ENCODE measurements at regions not wholly inside any gene's neighbourhood (a gene's known extent, or its start where the extent isn't known, plus 50 kb on each side); places are given as distances from the start of the nearest gene placed in this dataset.

DNA sequence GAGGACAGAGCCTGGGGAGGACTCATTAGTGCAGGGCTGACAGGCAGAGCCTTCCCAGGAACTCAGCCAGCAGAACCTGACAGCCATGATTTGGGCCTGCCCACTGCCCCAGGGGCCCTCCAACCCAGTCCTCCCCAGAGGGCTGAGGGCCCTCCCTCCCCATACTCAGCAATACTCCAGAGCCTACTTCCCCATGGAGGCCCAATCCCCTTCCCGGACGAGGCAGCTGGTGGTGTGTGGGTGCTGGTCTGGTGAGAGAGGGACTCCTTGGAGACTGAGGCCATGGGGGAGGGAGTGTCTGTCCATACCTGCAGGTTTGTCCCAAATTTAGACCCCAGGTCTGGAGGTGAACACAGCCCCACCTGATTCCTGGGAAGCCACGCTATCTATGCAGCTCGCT, 120.9 kb upstream of the MLN start:
- TF ChIP-seq NR2C2 (CRISPR knock-in tag; IDR thresholded peaks at IDR 0.05) (no peak), SMAD4 (CRISPR knock-in tag; IDR thresholded peaks at IDR 0.05) (no peak), FOXJ3 (CRISPR knock-in tag; IDR thresholded peaks at IDR 0.05; ENCODE audit: borderline replicate concordance) (no peak), FOXP1 (CRISPR knock-in tag; IDR thresholded peaks at IDR 0.05; ENCODE audit: borderline replicate concordance) (no peak), SP1 (CRISPR knock-in tag; conservative IDR thresholded peaks at IDR 0.05) (no peak)
- TF ChIP-seq, protein P1, sequence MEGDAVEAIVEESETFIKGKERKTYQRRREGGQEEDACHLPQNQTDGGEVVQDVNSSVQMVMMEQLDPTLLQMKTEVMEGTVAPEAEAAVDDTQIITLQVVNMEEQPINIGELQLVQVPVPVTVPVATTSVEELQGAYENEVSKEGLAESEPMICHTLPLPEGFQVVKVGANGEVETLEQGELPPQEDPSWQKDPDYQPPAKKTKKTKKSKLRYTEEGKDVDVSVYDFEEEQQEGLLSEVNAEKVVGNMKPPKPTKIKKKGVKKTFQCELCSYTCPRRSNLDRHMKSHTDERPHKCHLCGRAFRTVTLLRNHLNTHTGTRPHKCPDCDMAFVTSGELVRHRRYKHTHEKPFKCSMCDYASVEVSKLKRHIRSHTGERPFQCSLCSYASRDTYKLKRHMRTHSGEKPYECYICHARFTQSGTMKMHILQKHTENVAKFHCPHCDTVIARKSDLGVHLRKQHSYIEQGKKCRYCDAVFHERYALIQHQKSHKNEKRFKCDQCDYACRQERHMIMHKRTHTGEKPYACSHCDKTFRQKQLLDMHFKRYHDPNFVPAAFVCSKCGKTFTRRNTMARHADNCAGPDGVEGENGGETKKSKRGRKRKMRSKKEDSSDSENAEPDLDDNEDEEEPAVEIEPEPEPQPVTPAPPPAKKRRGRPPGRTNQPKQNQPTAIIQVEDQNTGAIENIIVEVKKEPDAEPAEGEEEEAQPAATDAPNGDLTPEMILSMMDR (IDR thresholded peaks at IDR 0.05) = no peak
- TF ChIP-seq, protein P2, sequence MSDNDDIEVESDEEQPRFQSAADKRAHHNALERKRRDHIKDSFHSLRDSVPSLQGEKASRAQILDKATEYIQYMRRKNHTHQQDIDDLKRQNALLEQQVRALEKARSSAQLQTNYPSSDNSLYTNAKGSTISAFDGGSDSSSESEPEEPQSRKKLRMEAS (CRISPR knock-in tag; IDR thresholded peaks at IDR 0.05) = no peak
- TF ChIP-seq, protein P3, sequence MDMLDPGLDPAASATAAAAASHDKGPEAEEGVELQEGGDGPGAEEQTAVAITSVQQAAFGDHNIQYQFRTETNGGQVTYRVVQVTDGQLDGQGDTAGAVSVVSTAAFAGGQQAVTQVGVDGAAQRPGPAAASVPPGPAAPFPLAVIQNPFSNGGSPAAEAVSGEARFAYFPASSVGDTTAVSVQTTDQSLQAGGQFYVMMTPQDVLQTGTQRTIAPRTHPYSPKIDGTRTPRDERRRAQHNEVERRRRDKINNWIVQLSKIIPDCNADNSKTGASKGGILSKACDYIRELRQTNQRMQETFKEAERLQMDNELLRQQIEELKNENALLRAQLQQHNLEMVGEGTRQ (CRISPR knock-in tag; IDR thresholded peaks at IDR 0.05) = no peak
- TF ChIP-seq, protein P4, sequence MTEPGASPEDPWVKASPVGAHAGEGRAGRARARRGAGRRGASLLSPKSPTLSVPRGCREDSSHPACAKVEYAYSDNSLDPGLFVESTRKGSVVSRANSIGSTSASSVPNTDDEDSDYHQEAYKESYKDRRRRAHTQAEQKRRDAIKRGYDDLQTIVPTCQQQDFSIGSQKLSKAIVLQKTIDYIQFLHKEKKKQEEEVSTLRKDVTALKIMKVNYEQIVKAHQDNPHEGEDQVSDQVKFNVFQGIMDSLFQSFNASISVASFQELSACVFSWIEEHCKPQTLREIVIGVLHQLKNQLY (CRISPR knock-in tag; IDR thresholded peaks at IDR 0.05) = no peak
- TF ChIP-seq, protein P5, sequence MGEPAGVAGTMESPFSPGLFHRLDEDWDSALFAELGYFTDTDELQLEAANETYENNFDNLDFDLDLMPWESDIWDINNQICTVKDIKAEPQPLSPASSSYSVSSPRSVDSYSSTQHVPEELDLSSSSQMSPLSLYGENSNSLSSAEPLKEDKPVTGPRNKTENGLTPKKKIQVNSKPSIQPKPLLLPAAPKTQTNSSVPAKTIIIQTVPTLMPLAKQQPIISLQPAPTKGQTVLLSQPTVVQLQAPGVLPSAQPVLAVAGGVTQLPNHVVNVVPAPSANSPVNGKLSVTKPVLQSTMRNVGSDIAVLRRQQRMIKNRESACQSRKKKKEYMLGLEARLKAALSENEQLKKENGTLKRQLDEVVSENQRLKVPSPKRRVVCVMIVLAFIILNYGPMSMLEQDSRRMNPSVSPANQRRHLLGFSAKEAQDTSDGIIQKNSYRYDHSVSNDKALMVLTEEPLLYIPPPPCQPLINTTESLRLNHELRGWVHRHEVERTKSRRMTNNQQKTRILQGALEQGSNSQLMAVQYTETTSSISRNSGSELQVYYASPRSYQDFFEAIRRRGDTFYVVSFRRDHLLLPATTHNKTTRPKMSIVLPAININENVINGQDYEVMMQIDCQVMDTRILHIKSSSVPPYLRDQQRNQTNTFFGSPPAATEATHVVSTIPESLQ (CRISPR knock-in tag; IDR thresholded peaks at IDR 0.05) = no peak
- TF ChIP-seq, protein P6, sequence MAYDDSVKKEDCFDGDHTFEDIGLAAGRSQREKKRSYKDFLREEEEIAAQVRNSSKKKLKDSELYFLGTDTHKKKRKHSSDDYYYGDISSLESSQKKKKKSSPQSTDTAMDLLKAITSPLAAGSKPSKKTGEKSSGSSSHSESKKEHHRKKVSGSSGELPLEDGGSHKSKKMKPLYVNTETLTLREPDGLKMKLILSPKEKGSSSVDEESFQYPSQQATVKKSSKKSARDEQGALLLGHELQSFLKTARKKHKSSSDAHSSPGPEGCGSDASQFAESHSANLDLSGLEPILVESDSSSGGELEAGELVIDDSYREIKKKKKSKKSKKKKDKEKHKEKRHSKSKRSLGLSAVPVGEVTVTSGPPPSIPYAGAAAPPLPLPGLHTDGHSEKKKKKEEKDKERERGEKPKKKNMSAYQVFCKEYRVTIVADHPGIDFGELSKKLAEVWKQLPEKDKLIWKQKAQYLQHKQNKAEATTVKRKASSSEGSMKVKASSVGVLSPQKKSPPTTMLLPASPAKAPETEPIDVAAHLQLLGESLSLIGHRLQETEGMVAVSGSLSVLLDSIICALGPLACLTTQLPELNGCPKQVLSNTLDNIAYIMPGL (CRISPR knock-in tag; IDR thresholded peaks at IDR 0.05) = no peak
- TF ChIP-seq, protein P7, sequence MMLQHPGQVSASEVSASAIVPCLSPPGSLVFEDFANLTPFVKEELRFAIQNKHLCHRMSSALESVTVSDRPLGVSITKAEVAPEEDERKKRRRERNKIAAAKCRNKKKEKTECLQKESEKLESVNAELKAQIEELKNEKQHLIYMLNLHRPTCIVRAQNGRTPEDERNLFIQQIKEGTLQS (CRISPR knock-in tag; conservative IDR thresholded peaks at IDR 0.05) = no peak
